Right lobe of liver (tissue), 4 donors: ENCODE measurements at regions not wholly inside any gene's neighbourhood (a gene's known extent, or its start where the extent isn't known, plus 50 kb on each side); places are given as distances from the start of the nearest gene placed in this dataset.

Experiments
- CTCF ChIP-seq, 4 donors: fragments of 200-600 bp in 3 of 4; fragments of 450-650 bp in 1 of 4; IDR thresholded peaks; one replicate each; pipeline versions ENCODE4 v1.5.1 to v1.8.0; 2016 to 2022; ENCODE audit warnings: antibody characterized with exemption in 4 of 4, mild to moderate bottlenecking in 2 of 4
- POLR2A ChIP-seq: fragments of 450-650 bp; IDR thresholded peaks from one replicate; pipeline ENCODE4 v1.6.1; 2017; ENCODE audit warnings: antibody characterized with exemption, mild to moderate bottlenecking
- donor health status: DM: no; HTN: no; CAD: no.
- donor health status: DM: no; HTN: no; CAD: no.
- donor health status: DM: no; HTN: yes; CAD: no.

- TF ChIP-seq CTCF (IDR thresholded peaks at IDR 0.05), result no peak
- TF ChIP-seq POLR2A, result no peak
These were observed 384.0 kb downstream of the SAMD5 start for GRCh38 chr6:147892476-147892875.
